Panc1 (cell line): ENCODE measurements at regions not wholly inside any gene's neighbourhood (a gene's known extent, or its start where the extent isn't known, plus 50 kb on each side); places are given as distances from the start of the nearest gene placed in this dataset.

Source experiments
- ATAC-seq: fragments of 200-7000 bp; cut with Tn5 transposase; 2 replicates; pipeline ENCODE4 v1.9.1; 2020; ENCODE audit warnings: mild to moderate bottlenecking, moderate library complexity
- BruUV-seq: library from RNA; stranded (reverse); fragments of 400-500 nt; replicated peaks from 2 replicates; lab custom pipeline; 2021; lab: Mats Ljungman, UMichigan
- CTCF ChIA-PET: fragments of 300-600 bp; sonication (Branson Sonifier 250); formaldehyde crosslinking; loops from one replicate; lab custom pipeline; 2022; ENCODE audit warnings: antibody characterized with exemption; lab: Charles Lee
- POLR2A ChIA-PET: fragments of 300-600 bp; sonication (Branson Sonifier 250); formaldehyde crosslinking; loops from one replicate; lab custom pipeline; 2022; ENCODE audit warnings: antibody characterized with exemption; lab: Charles Lee
- DNase-seq: peaks from one replicate; pipeline ENCODE4 v3.0.0-alpha.2; 2010; ENCODE audit warnings: low read depth, low spot score
- H3K27ac ChIP-seq: 2 replicates; pipeline ENCODE4 v1.5.1; 2011; ENCODE audit warnings: mild to moderate bottlenecking, low read length, inconsistent platforms
- H3K27me3 ChIP-seq: fragments of 200-500 bp; sonication (Bioruptor generic); 2 replicates; pipeline ENCODE4 v1.6.0; 2014; ENCODE audit warnings: low read length, inconsistent platforms; ENCODE audit not compliant: control insufficient read depth, insufficient read depth
- H3K36me3 ChIP-seq: fragments of 200-500 bp; sonication (Bioruptor generic); 2 replicates; pipeline ENCODE4 v1.5.1; 2014; ENCODE audit warnings: inconsistent platforms, mild to moderate bottlenecking, low read length, moderate library complexity; ENCODE audit not compliant: control insufficient read depth, insufficient read depth
- H3K4me1 ChIP-seq: 2 replicates; pipeline ENCODE4 v1.5.1; 2011; ENCODE audit warnings: inconsistent platforms, mild to moderate bottlenecking, low read length, moderate library complexity; ENCODE audit not compliant: control insufficient read depth, insufficient read depth
- H3K4me3 ChIP-seq, 2 experiments: 2 replicates each; pipeline ENCODE4 v1.5.1; 2011 to 2012; ENCODE audit warnings: low read depth in 2 of 2, low read length in 2 of 2, mild to moderate bottlenecking in 2 of 2, inconsistent platforms in 1 of 2, moderate library complexity in 1 of 2
- H3K9me3 ChIP-seq: fragments of 200-500 bp; sonication (Bioruptor generic); 2 replicates; pipeline ENCODE4 v1.5.1; 2014; ENCODE audit warnings: low read depth, mild to moderate bottlenecking, inconsistent platforms, low read length, moderate library complexity; ENCODE audit not compliant: control insufficient read depth, insufficient read depth
- POLR2AphosphoS5 ChIP-seq: IDR thresholded peaks from 2 replicates; pipeline ENCODE4 v1.6.1; 2012; ENCODE audit warnings: mild to moderate bottlenecking, low read depth, low read length, moderate library complexity
- SIN3A ChIP-seq: IDR thresholded peaks from 2 replicates; pipeline ENCODE4 v1.6.1; 2012; ENCODE audit warnings: low read depth, mild to moderate bottlenecking, low read length, moderate library complexity, borderline replicate concordance; ENCODE audit not compliant: insufficient read depth
- TCF7L2 ChIP-seq: IDR thresholded peaks from 2 replicates; pipeline ENCODE4 v1.6.1; 2011; ENCODE audit warnings: mild to moderate bottlenecking, low read depth, low read length, inconsistent platforms
- in situ Hi-C: cut with HindIII; loops from 2 replicates; pipeline ENCODE4 v1.10.0; 2016; ENCODE audit warnings: low sequenced_read_pairs, low pct_unique_long_range_greater_than_20kb
- intact Hi-C: fragments of 100-400 bp; cut with micrococcal nuclease; formaldehyde crosslinking; loops from one replicate; pipeline ENCODE4 v1.10.0; 2022; ENCODE audit not compliant: unreplicated experiment
- TF ChIP-seq, protein P1 (sequence below): fragments of 450-650 bp; IDR thresholded peaks from 2 replicates; pipeline ENCODE4 v1.5.1; 2017; ENCODE audit warnings: mild to moderate bottlenecking
- TF ChIP-seq, protein P2 (sequence below), 2 experiments: IDR thresholded peaks; 2 replicates each; pipeline ENCODE4 v1.6.1; 2011 to 2012; ENCODE audit warnings: low read depth in 2 of 2, control low read depth in 1 of 2, low read length in 1 of 2, mild to moderate bottlenecking in 1 of 2, moderate library complexity in 1 of 2; ENCODE audit not compliant: insufficient read depth in 1 of 2

DNA sequence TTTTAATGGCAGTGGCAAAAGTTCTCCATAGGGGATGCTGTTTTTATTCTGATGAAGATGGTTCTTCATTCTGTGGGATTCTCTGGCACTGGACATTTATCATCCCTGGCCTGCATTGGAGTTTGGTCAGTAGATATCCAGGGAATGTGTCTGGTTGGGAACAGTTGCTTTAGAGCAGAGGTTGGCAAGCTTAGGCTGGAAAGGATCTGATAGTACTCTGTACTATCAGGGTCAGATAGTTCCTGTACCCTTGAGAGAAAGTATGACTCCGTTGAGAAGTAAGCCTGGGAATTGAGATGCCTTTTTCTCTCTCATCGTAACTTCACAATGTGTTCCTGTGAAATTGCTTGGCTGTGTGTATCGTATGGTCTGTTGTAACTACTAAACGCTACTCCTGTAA, 244.1 kb downstream of the POLR1F start:
- CTCF ChIA-PET = no interaction called here

DNA sequence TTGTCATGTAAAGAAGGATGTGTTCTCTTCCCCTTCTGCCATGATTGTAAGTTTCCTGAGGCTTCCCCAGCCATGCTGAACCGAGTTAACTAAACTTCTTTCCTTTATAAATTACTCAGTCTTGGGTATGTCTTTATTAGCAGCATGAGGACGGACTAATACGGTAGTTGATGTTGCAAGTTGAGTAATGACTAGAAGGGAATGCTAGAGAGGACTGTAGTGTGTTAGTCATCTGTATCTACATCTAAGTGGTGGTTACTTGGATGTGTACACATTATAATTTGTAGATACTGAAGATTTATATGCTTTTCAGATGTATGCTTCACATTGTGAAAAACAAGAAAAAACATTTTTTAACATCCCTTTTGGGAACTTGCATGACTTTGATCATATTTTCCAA, 244.6 kb downstream of the POLR1F start:
- Histone ChIP-seq H3K27me3 (no peaks in the 10 kb centered on the region), H3K27ac (no peak overlapping the region), H3K4me1 (no peaks in the 10 kb centered on the region), H3K36me3 (no peaks in the 10 kb centered on the region), H3K9me3 (no peaks in the 10 kb centered on the region), H3K4me3 (no peak overlapping the region)
- ATAC-seq = no peak
- BruUV-seq = no TSS peak
- POLR2A ChIA-PET = no interaction called here
- DNase-seq = no peak
- intact Hi-C loops (no loop called here), in situ Hi-C loops (no loop called here)
- CTCF ChIA-PET = no interaction called here
- no peak for TF ChIP-seq TCF7L2
- TF ChIP-seq SIN3A = no peak
- TF ChIP-seq, protein P1, sequence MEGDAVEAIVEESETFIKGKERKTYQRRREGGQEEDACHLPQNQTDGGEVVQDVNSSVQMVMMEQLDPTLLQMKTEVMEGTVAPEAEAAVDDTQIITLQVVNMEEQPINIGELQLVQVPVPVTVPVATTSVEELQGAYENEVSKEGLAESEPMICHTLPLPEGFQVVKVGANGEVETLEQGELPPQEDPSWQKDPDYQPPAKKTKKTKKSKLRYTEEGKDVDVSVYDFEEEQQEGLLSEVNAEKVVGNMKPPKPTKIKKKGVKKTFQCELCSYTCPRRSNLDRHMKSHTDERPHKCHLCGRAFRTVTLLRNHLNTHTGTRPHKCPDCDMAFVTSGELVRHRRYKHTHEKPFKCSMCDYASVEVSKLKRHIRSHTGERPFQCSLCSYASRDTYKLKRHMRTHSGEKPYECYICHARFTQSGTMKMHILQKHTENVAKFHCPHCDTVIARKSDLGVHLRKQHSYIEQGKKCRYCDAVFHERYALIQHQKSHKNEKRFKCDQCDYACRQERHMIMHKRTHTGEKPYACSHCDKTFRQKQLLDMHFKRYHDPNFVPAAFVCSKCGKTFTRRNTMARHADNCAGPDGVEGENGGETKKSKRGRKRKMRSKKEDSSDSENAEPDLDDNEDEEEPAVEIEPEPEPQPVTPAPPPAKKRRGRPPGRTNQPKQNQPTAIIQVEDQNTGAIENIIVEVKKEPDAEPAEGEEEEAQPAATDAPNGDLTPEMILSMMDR = no peak
- TF ChIP-seq, protein P2, sequence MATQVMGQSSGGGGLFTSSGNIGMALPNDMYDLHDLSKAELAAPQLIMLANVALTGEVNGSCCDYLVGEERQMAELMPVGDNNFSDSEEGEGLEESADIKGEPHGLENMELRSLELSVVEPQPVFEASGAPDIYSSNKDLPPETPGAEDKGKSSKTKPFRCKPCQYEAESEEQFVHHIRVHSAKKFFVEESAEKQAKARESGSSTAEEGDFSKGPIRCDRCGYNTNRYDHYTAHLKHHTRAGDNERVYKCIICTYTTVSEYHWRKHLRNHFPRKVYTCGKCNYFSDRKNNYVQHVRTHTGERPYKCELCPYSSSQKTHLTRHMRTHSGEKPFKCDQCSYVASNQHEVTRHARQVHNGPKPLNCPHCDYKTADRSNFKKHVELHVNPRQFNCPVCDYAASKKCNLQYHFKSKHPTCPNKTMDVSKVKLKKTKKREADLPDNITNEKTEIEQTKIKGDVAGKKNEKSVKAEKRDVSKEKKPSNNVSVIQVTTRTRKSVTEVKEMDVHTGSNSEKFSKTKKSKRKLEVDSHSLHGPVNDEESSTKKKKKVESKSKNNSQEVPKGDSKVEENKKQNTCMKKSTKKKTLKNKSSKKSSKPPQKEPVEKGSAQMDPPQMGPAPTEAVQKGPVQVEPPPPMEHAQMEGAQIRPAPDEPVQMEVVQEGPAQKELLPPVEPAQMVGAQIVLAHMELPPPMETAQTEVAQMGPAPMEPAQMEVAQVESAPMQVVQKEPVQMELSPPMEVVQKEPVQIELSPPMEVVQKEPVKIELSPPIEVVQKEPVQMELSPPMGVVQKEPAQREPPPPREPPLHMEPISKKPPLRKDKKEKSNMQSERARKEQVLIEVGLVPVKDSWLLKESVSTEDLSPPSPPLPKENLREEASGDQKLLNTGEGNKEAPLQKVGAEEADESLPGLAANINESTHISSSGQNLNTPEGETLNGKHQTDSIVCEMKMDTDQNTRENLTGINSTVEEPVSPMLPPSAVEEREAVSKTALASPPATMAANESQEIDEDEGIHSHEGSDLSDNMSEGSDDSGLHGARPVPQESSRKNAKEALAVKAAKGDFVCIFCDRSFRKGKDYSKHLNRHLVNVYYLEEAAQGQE (IDR thresholded peaks at IDR 0.05; ENCODE audit: insufficient read depth in 1 of 2, low read depth in 2 of 2, low read length in 1 of 2) = no peak
- no peak for TF ChIP-seq POLR2AphosphoS5

More for the DNA sequence above, 244.1 kb downstream of the POLR1F start:
- DNase-seq = no peak
- ATAC-seq = no peak
- BruUV-seq = no TSS peak
- POLR2A ChIA-PET = no interaction called here
- Histone ChIP-seq H3K4me1 (no peaks in the 10 kb centered on the region), H3K27ac (no peak overlapping the region), H3K27me3 (no peaks in the 10 kb centered on the region), H3K9me3 (peaks cover 3% of the 10 kb centered on the region; the same call in 1 of the 2 replicates), H3K36me3 (no peaks in the 10 kb centered on the region), H3K4me3 (no peak overlapping the region)
- in situ Hi-C loops (no loop called here), intact Hi-C loops (no loop called here)
- TF ChIP-seq POLR2AphosphoS5 (no peak), SIN3A (no peak), TCF7L2 (no peak)
- TF ChIP-seq, protein P2 (IDR thresholded peaks at IDR 0.05; ENCODE audit: insufficient read depth in 1 of 2, low read depth in 2 of 2, low read length in 1 of 2) = no peak
- TF ChIP-seq, protein P1 = no peak
